HK-2 (cell line): ENCODE measurements at regions not wholly inside any gene's neighbourhood (a gene's known extent, or its start where the extent isn't known, plus 50 kb on each side); places are given as distances from the start of the nearest gene placed in this dataset.
"Not testable (repeated sequence)": the region's sequence is repeated elsewhere in the genome, so short reads cannot be mapped to it uniquely, and the experiment has no call there.

Experiments used
- DNase-seq: peaks from one replicate; pipeline ENCODE4 v3.0.0-alpha.2; 2018; ENCODE audit not compliant: unreplicated experiment

GRCh38 chrX:82528525-82528924 is 979.6 kb upstream of the POU3F4 start:
- DNase-seq, result no peak

GRCh38 chrX:82534086-82534597 is 973.9 kb upstream of the POU3F4 start:
- no peak for DNase-seq

DNA sequence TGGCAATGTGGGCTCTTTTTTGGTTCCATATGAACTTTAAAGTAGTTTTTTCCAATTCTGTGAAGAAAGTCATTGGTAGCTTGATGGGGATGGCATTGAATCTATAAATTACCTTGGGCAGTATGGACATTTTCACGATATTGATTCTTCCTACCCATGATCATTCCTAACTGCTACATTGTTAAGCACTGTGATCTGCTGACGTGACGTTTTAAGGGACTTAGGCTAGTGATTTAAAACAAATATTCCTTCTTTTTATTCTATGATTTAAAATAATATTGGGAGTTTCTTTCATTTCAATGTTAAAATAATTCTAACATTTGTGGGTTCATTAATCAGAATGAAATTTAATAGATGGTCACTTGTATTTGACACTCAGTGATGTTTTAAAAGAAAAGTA is 970.9 kb upstream of the POU3F4 start:
- not testable (repeated sequence) for DNase-seq

DNA sequence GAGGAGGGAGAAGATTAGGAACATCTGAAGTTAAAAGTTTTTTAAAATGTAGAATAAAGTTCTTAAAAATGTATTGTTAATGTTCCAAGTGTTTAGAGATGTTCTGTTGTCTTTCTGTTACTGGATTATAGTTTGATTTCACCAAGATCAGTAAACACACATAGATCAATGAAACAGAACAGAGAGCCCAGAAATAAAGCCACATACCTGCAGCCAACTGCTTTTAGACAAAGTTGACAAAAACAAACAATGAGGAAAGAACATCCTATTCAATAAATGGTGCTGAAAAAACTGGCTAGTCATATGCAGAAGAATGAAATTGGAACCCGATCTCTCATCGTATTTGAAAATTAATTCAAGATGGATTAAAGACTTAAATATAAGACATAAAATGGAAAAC is 966.3 kb upstream of the POU3F4 start:
- DNase-seq, result no peak

- DNase-seq, result not testable (repeated sequence)
Observed at GRCh38 chrX:82552201-82552600, 955.9 kb upstream of the POU3F4 start.

DNA sequence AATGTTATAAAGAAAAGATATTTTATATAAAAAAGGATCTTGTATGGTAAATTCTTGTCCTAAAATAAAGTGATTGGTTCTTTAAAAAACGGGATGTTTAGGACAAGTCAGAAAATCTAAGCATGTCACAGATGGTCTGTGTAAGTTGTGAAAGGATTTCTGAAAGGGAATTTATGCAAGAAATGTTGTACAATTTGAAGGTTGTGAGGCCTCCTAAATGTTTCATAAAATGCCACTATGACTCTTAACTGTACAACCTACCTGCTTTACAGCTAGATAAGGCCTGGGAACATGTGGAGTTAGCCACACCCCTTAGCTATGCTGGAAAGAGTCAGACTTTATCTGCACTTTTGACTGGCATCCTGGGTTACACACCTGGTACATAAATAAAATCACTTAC is 951.5 kb upstream of the POU3F4 start:
- DNase-seq, result no peak

- DNase-seq, result no peak
Observed at GRCh38 chrX:82585868-82586267, 922.2 kb upstream of the POU3F4 start.

DNA sequence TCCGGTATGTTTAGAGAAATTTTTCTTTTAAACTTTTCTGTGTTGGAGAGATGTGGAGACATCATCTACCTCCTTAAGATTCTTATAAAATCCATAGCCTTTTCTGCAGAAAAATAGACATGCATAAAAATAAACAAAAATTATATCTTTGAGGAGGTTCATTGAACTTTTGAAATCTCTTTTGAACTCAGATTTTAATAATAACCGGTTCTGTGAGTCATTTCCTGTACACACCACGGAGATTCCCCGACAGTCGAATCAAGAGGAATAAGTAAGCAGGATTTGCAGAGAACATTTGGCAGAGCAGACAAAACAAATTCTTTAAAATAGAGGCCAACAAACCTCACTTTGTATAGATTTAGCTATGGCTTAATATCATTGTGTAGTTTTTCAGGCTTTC is 918.7 kb upstream of the POU3F4 start:
- no peak for DNase-seq

DNA sequence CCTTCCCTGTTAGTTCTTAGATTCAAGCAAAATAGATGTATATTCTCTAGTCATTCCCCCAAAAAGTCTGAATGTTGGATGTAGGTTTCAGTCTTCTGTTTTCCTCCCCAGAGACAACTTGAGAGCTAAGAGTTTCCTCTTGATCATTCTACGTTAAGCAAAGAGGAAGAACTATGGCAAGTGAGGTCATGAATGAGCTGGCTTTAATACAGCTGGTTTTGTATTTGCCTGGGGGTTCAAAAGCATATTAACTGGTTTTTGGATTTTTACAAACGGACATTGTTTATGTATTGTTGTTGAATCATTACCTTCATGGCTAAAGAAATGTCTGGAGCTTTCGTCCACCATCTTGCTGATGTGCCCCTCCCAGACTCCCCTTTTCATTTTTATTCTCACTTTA is 916.7 kb upstream of the POU3F4 start:
- DNase-seq, result no peak

- no peak for DNase-seq
Observed at GRCh38 chrX:82626978-82627377, 881.1 kb upstream of the POU3F4 start.

DNA sequence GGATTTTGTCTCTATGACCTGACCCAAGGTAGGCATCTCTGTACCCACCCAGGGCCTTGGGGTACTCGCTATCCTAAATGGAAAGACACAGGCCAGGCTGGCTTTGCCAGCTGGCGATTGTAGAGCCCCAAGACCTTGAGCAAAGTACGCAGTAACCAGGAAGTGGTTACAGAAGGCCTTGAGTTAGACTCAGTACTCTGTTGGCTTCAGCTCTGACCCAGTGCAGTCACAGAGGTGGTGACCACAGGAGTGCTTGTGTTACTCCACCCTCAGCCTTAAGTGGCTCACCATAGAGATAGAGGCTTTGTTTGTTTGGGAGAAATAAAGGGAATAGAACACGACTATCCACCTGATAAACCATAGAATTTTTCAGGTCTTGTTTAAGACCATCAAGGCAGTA is 880.5 kb upstream of the POU3F4 start:
- no peak for DNase-seq

GRCh38 chrX:82648062-82648461 is 860.0 kb upstream of the POU3F4 start:
- no peak for DNase-seq

DNA sequence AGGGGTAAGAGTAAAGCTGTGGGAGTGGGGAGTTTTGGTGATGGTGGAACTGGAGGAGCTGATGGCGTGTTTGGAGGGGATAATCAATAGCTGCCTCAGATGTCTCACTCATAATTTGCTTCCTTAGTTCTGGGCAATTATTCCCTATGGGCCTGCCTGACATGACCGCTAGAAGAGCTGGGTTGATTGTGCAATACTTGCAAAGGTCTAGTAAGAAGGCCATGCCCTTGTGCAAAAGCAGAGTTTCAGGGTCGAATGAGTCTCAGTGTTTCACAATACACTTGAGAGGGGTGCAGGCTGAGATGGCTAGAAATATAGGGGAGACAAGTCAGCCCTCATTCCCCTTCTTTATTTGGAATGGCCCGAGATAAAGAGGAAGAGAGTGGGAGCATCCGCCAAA is 858.4 kb upstream of the POU3F4 start:
- no peak for DNase-seq

GRCh38 chrX:82658492-82658891 is 849.6 kb upstream of the POU3F4 start:
- no peak for DNase-seq

GRCh38 chrX:82666355-82666754 is 841.7 kb upstream of the POU3F4 start:
- no peak for DNase-seq

DNA sequence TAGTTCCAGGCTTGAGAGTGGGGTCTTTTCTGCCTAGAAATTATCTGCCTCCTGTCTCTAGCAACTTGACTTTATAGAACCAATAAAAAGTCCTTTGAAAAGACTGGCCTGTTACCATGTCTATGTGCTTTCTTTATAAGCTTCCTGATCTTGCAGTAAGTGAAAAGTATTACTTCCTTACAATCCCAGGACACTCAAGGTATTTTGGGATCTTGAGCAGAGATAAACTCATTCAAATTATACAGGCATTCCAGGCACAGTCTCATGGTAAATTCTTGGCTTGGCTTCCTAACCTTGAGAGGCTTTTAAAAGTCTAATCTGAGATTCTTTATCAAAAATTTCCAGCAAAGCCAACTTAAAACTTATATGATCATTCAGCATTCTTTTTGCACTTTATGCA is 833.0 kb upstream of the POU3F4 start:
- no peak for DNase-seq

DNA sequence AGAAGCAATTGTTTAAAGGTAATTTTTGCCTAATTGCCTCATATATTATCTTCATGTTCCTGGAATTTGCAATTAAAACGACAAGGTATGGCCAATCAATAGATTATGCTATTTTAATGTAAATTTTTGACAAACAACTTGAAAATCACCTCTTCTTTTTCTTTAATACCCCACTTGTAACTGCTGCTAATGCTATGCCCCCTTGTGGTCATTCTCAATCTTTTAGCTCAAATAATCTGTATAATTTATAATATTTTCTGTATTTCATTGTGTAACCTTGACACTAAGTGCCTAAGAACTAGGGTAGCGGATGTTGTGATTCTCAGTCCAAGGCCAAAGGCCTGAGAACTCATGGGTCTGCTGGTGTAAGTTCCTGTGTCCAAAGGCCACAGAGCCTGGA is 831.7 kb upstream of the POU3F4 start:
- no peak for DNase-seq

DNA sequence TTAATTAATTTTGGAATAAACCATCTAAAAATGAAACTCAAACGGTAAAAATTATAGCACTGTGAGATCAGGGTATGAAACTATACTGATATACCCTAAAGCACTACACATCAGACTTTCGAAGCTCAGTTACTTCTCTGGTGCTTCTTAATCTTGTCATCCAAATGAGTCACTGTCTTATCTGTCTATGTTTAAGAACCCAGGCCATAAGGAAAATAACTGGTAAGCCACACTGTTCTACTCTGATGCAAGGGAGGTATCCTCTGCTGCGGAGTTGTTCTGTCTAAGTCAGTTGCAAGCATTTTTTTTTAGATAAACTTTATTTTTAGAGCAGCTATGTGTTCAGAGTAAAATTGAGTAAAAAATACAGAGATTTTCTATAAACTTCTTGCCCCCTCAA is 830.8 kb upstream of the POU3F4 start:
- no peak for DNase-seq

- DNase-seq, result no peak
Observed at GRCh38 chrX:82692991-82693390, 815.1 kb upstream of the POU3F4 start.

DNA sequence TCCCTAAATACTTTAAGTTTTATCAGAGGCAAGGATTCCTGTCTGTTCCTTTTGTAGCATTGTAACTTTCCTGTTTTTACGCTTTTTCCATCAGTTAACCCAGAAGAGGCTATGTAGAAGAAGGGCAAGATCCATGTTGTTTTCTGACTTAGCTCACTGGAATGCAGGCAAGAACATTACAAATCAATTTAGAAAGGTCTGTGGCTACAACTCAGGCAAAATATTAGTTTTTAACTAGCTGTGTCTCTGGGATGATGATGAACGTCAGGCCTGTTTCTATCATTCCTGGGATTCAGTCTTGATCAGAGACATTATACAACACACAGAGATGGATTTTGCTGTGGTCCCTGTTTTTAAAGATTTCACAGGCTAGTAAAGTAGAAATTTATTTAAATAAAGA is 813.0 kb upstream of the POU3F4 start:
- no peak for DNase-seq

GRCh38 chrX:82703551-82703950 is 804.5 kb upstream of the POU3F4 start:
- no peak for DNase-seq

- DNase-seq, result no peak
Observed at GRCh38 chrX:82711457-82711856, 796.6 kb upstream of the POU3F4 start.

DNA sequence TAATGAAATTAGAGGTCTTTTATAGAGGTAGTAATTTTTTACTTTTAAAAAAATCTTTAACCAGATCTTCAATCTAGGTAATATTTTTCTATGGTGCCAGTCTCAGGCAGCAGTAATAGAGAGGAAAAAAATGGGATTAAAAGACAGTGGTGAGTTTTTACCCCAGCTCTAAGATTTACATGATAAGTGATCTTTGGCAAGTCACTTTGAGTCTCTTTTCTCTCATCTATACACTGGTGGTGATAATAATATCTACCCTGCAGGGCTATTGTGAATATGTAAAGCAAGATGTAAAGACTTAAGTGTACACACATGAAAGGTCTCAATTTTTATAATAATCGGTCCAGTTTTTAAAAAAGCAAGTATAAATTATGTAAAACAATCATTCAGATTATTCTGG is 786.2 kb upstream of the POU3F4 start:
- no peak for DNase-seq

- DNase-seq, result no peak
Observed at GRCh38 chrX:82723806-82724205, 784.3 kb upstream of the POU3F4 start.

GRCh38 chrX:82727436-82727835 is 780.7 kb upstream of the POU3F4 start:
- DNase-seq, result peak; percentile 65
